Prostate gland (tissue), 2 donors: ENCODE measurements at regions not wholly inside any gene's neighbourhood (a gene's known extent, or its start where the extent isn't known, plus 50 kb on each side); places are given as distances from the start of the nearest gene placed in this dataset.

Experiments used
- DNase-seq: peaks from one replicate; pipeline ENCODE4 v3.0.0-alpha.2; 2019; ENCODE audit warnings: low spot score
- H3K27ac ChIP-seq, 2 donors: fragments of 200-600 bp; sonication (generic); 2 replicates each; pipeline ENCODE4 v1.5.1; 2017 to 2019
- H3K27me3 ChIP-seq: fragments of 200-600 bp; sonication (generic); replicated peaks from 2 replicates; pipeline ENCODE4 v1.5.1; 2019; ENCODE audit not compliant: insufficient read depth
- H3K36me3 ChIP-seq, 2 donors: fragments of 200-600 bp; sonication (generic); 1 replicate in 1 of 2; 2 replicates in 1 of 2; pipeline versions ENCODE4 v1.5.1 to v1.8.1; 2017 to 2019
- H3K4me1 ChIP-seq: fragments of 200-600 bp; sonication (generic); replicated peaks from 2 replicates; pipeline ENCODE4 v1.5.1; 2019
- H3K4me3 ChIP-seq, 2 donors: fragments of 200-600 bp; sonication (generic); 2 replicates each; pipeline ENCODE4 v1.5.1; 2017 to 2019
- H3K9me3 ChIP-seq: fragments of 200-600 bp; sonication (generic); 2 replicates; pipeline ENCODE4 v1.5.1; 2017
- POLR2A ChIP-seq: fragments of 450-650 bp; IDR thresholded peaks from one replicate; pipeline ENCODE4 v1.6.1; 2016; ENCODE audit warnings: antibody characterized with exemption, mild to moderate bottlenecking
- POLR2AphosphoS5 ChIP-seq: sonication (generic); formaldehyde crosslinking; IDR thresholded peaks from one replicate; pipeline ENCODE4 v1.6.1; 2017; ENCODE audit warnings: antibody characterized with exemption
- WGBS: methylation state at CpG from one replicate; pipeline ENCODE4 v1.1.5; 2018; 5-methylcytosine and 5-hydroxymethylcytosine counted together
- intact Hi-C: fragments of 100-400 bp; cut with DNase I; formaldehyde crosslinking; loops from one replicate; pipeline ENCODE4 v1.14.2; 2022
- TF ChIP-seq, protein P1 (sequence below), 4 experiments: fragments of 200-600 bp in 2 of 4; fragments of 450-650 bp in 2 of 4; sonication (generic) in 2 of 4; IDR thresholded peaks; 1 replicate in 3 of 4; 2 replicates in 1 of 4; pipeline ENCODE4 v1.5.1; 2016 to 2019; ENCODE audit warnings: antibody characterized with exemption in 4 of 4, mild to moderate bottlenecking in 2 of 4, moderate library complexity in 2 of 4

DNA sequence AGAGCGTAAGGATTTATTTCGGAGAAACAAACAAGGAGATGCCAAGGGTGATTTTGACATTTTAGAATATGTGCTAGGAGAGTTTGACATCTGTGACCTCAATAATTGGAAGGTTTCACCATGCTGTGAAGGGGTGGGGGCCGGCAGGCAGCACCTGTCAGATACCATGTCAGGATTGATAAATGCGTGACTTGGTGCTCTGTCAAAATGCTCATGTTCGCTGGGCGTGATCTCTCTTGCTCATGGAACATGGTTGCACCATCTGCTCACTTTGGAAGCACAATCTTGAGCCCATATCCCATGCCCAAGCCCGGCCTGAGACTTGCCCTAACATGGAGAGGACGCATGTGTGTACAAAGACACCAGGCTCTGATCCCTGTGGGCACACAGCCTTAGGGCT, 347.6 kb downstream of the RNF144A start:
- TF ChIP-seq POLR2AphosphoS5 (no peak), POLR2A (no peak)
- TF ChIP-seq, protein P1, sequence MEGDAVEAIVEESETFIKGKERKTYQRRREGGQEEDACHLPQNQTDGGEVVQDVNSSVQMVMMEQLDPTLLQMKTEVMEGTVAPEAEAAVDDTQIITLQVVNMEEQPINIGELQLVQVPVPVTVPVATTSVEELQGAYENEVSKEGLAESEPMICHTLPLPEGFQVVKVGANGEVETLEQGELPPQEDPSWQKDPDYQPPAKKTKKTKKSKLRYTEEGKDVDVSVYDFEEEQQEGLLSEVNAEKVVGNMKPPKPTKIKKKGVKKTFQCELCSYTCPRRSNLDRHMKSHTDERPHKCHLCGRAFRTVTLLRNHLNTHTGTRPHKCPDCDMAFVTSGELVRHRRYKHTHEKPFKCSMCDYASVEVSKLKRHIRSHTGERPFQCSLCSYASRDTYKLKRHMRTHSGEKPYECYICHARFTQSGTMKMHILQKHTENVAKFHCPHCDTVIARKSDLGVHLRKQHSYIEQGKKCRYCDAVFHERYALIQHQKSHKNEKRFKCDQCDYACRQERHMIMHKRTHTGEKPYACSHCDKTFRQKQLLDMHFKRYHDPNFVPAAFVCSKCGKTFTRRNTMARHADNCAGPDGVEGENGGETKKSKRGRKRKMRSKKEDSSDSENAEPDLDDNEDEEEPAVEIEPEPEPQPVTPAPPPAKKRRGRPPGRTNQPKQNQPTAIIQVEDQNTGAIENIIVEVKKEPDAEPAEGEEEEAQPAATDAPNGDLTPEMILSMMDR (IDR thresholded peaks at IDR 0.05): no peak
- no peaks in the 10 kb centered on the region for H3K4me1 ChIP-seq
- no peak for DNase-seq
- no peaks in the 10 kb centered on the region for H3K9me3 ChIP-seq
- no peak overlapping the region for H3K27ac ChIP-seq
- H3K36me3 ChIP-seq: no peaks in the 10 kb centered on the region
- 84% methylated on average over 8 of the region's 8 CpGs for WGBS
- no peak overlapping the region for H3K4me3 ChIP-seq
- intact Hi-C loops: no loop called here
- H3K27me3 ChIP-seq: no peaks in the 10 kb centered on the region

DNA sequence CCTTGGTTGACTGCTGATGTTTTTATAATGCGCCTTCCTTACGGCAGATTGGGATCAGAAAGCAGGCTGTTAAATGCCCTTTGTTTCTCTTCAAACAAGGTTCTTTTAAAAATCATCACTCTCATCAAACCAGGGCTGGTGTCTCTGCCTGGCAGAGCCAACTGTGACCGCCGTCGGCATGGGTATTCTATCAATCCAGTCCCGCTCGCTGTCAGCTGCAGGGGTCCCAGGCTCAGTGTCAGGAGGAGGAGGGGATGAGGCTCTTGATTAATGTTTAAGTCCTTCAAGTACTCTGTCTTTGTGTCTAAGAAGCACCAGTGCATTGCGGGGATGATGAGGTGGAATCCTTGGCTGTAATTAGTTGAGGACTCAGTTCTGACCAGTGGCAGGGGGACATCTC, 348.1 kb downstream of the RNF144A start:
- H3K4me3 ChIP-seq: no peak overlapping the region
- DNase-seq: no peak
- H3K36me3 ChIP-seq: no peaks in the 10 kb centered on the region
- intact Hi-C loops: no loop called here
- whole genome bisulfite sequencing: 46% methylated on average over 8 of the region's 8 CpGs
- no peaks in the 10 kb centered on the region for H3K4me1 ChIP-seq
- H3K9me3 ChIP-seq: no peaks in the 10 kb centered on the region
- TF ChIP-seq POLR2AphosphoS5: no peak
- TF ChIP-seq POLR2A: no peak
- TF ChIP-seq, protein P1 (IDR thresholded peaks at IDR 0.05): no peak
- no peak overlapping the region for H3K27ac ChIP-seq
- no peaks in the 10 kb centered on the region for H3K27me3 ChIP-seq

DNA sequence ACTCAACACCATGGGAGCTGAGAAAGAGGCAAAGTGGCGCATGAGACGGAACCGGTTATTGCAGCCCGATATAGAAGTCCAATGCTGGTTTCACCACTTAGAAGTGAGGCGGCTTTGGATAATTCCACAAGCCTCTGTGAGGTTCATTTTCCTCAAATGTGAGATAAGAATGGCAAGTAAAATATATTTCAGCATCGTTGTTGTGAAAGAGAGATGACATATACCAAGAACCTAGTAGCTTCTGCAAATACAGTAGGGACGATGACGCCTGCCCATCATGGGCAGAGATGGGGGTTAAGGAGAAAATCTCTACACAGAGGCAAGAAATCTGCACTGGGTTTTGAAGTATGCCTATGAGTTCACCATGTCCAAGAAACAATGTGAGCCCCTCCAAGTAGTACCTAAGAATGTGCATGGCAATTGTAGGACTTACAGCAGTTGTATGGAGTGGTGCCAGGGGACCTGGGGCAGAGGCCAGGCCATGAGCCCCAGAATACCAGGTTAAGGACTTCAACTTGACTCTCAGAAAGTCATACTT, 352.0 kb downstream of the RNF144A start:
- H3K27ac ChIP-seq: no peak overlapping the region
- H3K27me3 ChIP-seq: no peaks in the 10 kb centered on the region
- H3K4me1 ChIP-seq: no peaks in the 10 kb centered on the region
- 94% methylated on average over 8 of the region's 8 CpGs for WGBS
- no peak for DNase-seq
- intact Hi-C loops: no loop called here
- no peaks in the 10 kb centered on the region for H3K36me3 ChIP-seq
- TF ChIP-seq, protein P1 (IDR thresholded peaks at IDR 0.05): no peak
- TF ChIP-seq POLR2A (no peak), POLR2AphosphoS5 (no peak)
- no peaks in the 10 kb centered on the region for H3K9me3 ChIP-seq
- no peak overlapping the region for H3K4me3 ChIP-seq

DNA sequence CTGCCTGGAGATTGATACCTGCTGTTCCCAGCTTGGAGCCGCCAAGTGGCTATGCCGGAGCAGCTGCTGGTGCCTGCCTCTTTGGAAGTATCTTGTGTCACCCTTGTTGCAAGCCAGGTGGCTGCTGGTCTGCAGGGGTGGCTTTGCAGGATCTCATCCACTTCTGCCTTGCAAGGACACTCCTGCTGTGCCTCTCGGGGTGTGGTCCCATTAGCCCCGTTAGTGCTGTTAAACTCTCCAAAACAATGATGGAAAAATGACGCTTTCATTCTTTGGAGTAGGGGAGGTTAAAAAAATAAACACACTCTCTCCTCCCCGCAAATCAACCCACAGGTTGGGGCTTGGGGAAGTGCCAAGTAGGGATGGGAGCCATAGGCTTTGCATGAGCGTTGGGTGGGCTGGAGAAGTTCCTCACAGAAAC, 352.8 kb downstream of the RNF144A start:
- TF ChIP-seq POLR2A (no peak), POLR2AphosphoS5 (no peak)
- TF ChIP-seq, protein P1 (IDR thresholded peaks at IDR 0.05): no peak
- intact Hi-C loops: no loop called here
- H3K27me3 ChIP-seq: no peaks in the 10 kb centered on the region
- H3K36me3 ChIP-seq: no peaks in the 10 kb centered on the region
- DNase-seq: no peak
- H3K27ac ChIP-seq: no peak overlapping the region
- H3K4me3 ChIP-seq: no peak overlapping the region
- no peaks in the 10 kb centered on the region for H3K9me3 ChIP-seq
- WGBS: 60% methylated on average over 7 of the region's 7 CpGs
- no peaks in the 10 kb centered on the region for H3K4me1 ChIP-seq

DNA sequence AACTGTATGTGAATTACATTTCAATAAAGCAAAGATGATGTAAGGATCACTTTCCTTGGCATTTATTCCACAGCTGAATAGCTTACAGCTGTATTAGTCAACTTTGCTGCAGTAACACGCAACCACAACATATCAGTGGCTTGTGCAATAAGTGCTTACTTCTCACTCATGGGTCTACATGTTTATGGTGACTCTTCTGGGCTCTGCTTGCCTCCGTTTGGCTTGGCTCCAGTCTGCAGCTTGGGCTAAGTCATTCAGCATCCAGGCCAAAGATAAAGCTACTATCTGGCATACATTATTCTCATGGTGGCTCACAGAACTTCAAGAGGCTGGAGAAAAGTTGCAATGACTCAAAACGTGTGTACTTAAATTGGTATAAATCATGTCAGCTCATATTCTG, 355.0 kb downstream of the RNF144A start:
- Histone ChIP-seq H3K27ac (no peak overlapping the region), H3K4me1 (no peaks in the 10 kb centered on the region), H3K36me3 (no peaks in the 10 kb centered on the region), H3K4me3 (no peak overlapping the region), H3K9me3 (no peaks in the 10 kb centered on the region), H3K27me3 (no peaks in the 10 kb centered on the region)
- DNase-seq: no peak
- WGBS: 51% methylated on average over 3 of the region's 3 CpGs
- TF ChIP-seq POLR2AphosphoS5 (no peak), POLR2A (no peak)
- TF ChIP-seq, protein P1 (IDR thresholded peaks at IDR 0.05): no peak
- intact Hi-C loops: no loop called here
